GM06990 (cell line): ENCODE measurements at regions not wholly inside any gene's neighbourhood (a gene's known extent, or its start where the extent isn't known, plus 50 kb on each side); places are given as distances from the start of the nearest gene placed in this dataset.

Experiments
- DNase-seq: peaks from one replicate; pipeline ENCODE4 v3.0.0-alpha.2; 2011; ENCODE audit not compliant: insufficient read length; ENCODE audit errors: extremely low read depth
- H3K27me3 ChIP-seq: replicated peaks from 2 replicates; pipeline ENCODE4 v1.6.0; 2011; ENCODE audit warnings: low read length; ENCODE audit not compliant: control insufficient read depth, insufficient read depth
- H3K36me3 ChIP-seq: 2 replicates; pipeline ENCODE4 v1.5.1; 2011; ENCODE audit warnings: low read length; ENCODE audit not compliant: control insufficient read depth, insufficient read depth
- H3K4me3 ChIP-seq: replicated peaks from 2 replicates; pipeline ENCODE4 v1.5.1; 2011; ENCODE audit warnings: low read depth, mild to moderate bottlenecking, control low read depth, low read length
- CTCF ChIP-seq: IDR thresholded peaks from 2 replicates; pipeline ENCODE4 v1.5.1; 2011; ENCODE audit warnings: low read length, control low read depth, mild to moderate bottlenecking, inconsistent platforms; ENCODE audit not compliant: insufficient read depth, poor library complexity, severe bottlenecking

- H3K4me3 ChIP-seq: no peak overlapping the region
- no peak for DNase-seq
- no peaks in the 10 kb centered on the region for H3K36me3 ChIP-seq
- no peak for TF ChIP-seq CTCF
- no peaks in the 10 kb centered on the region for H3K27me3 ChIP-seq
These were observed 529.6 kb downstream of the CPS1 start for GRCh38 chr2:211086049-211086448.

GRCh38 chr2:211089127-211089526 is 532.7 kb downstream of the CPS1 start:
- no peaks in the 10 kb centered on the region for H3K36me3 ChIP-seq
- no peak overlapping the region for H3K4me3 ChIP-seq
- no peak for DNase-seq
- TF ChIP-seq CTCF: no peak
- H3K27me3 ChIP-seq: no peaks in the 10 kb centered on the region

- H3K27me3 ChIP-seq: no peaks in the 10 kb centered on the region
These were observed 537.4 kb downstream of the CPS1 start for GRCh38 chr2:211093743-211094303.

GRCh38 chr2:211103989-211104388 is 547.6 kb downstream of the CPS1 start:
- no peak for TF ChIP-seq CTCF
- no peak for DNase-seq
- H3K27me3 ChIP-seq: no peaks in the 10 kb centered on the region
- H3K4me3 ChIP-seq: no peak overlapping the region
- H3K36me3 ChIP-seq: no peaks in the 10 kb centered on the region

More at GRCh38 chr2:211093743-211094303, 537.4 kb downstream of the CPS1 start:
- no peak for DNase-seq
- no peaks in the 10 kb centered on the region for H3K36me3 ChIP-seq
- H3K4me3 ChIP-seq: no peak overlapping the region
- TF ChIP-seq CTCF: peak; percentile 63

GRCh38 chr2:211113334-211114175 is 557.2 kb downstream of the CPS1 start:
- Histone ChIP-seq H3K27me3 (no peaks in the 10 kb centered on the region), H3K36me3 (no peaks in the 10 kb centered on the region), H3K4me3 (no peak overlapping the region)
- TF ChIP-seq CTCF: no peak
- DNase-seq: no peak
